Activated T-helper 1 cell treated with Interleukin-2 at 50 U/mL for 16 hours (primary cell): ENCODE measurements at regions not wholly inside any gene's neighbourhood (a gene's known extent, or its start where the extent isn't known, plus 50 kb on each side); places are given as distances from the start of the nearest gene placed in this dataset.
"Not testable (repeated sequence)": the region's sequence is repeated elsewhere in the genome, so short reads cannot be mapped to it uniquely, and the experiment has no call there.

Experiments
- DNase-seq: peaks from one replicate; pipeline ENCODE4 v3.0.0-alpha.2; 2020; ENCODE audit warnings: low read depth

- no peak for DNase-seq
Observed at GRCh38 chr6:103769431-103769830, 1090.3 kb downstream of the HACE1 start.

GRCh38 chr6:103750603-103751002 is 1109.1 kb downstream of the HACE1 start:
- DNase-seq, result no peak

- DNase-seq, result no peak
Observed at GRCh38 chr6:103734016-103734415, 1125.7 kb downstream of the HACE1 start.

- no peak for DNase-seq
Observed at GRCh38 chr6:103729658-103730057, 1130.1 kb downstream of the HACE1 start.

- no peak for DNase-seq
Observed at GRCh38 chr6:103723438-103724322, 1136.0 kb downstream of the HACE1 start.

- no peak for DNase-seq
Observed at GRCh38 chr6:103722683-103723082, 1137.0 kb downstream of the HACE1 start.

GRCh38 chr6:103721923-103722322 is 1137.8 kb downstream of the HACE1 start:
- DNase-seq, result no peak

- no peak for DNase-seq
Observed at GRCh38 chr6:103720393-103720792, 1139.3 kb downstream of the HACE1 start.

- DNase-seq, result no peak
Observed at GRCh38 chr6:103719545-103719944, 1140.2 kb downstream of the HACE1 start.

- no peak for DNase-seq
Observed at GRCh38 chr6:103715269-103715668, 1144.5 kb downstream of the HACE1 start.

- not testable (repeated sequence) for DNase-seq
Observed at GRCh38 chr6:103709236-103709635, 1150.5 kb downstream of the HACE1 start.

- no peak for DNase-seq
Observed at GRCh38 chr6:103707596-103708325, 1152.0 kb downstream of the HACE1 start.

- no peak for DNase-seq
Observed at GRCh38 chr6:103699769-103700168, 1160.0 kb downstream of the HACE1 start.

GRCh38 chr6:103687430-103687829 is 1172.3 kb downstream of the HACE1 start:
- no peak for DNase-seq

GRCh38 chr6:103680116-103680515 is 1179.6 kb downstream of the HACE1 start:
- DNase-seq, result no peak

GRCh38 chr6:103677290-103677689 is 1182.4 kb downstream of the HACE1 start:
- no peak for DNase-seq

- no peak for DNase-seq
Observed at GRCh38 chr6:103675807-103676406, 1183.8 kb downstream of the HACE1 start.

- no peak for DNase-seq
Observed at GRCh38 chr6:103674790-103675189, 1184.9 kb downstream of the HACE1 start.

GRCh38 chr6:103672169-103672568 is 1187.5 kb downstream of the HACE1 start:
- no peak for DNase-seq

- no peak for DNase-seq
Observed at GRCh38 chr6:103629613-103630012, 1230.1 kb downstream of the HACE1 start.

GRCh38 chr6:103617642-103618041 is 1242.1 kb downstream of the HACE1 start:
- no peak for DNase-seq

- no peak for DNase-seq
Observed at GRCh38 chr6:103587722-103588121, 1272.0 kb downstream of the HACE1 start.

- DNase-seq, result no peak
Observed at GRCh38 chr6:103578115-103578514, 1281.6 kb downstream of the HACE1 start.
